Peyer's patch (tissue), 4 donors: ENCODE measurements at regions not wholly inside any gene's neighbourhood (a gene's known extent, or its start where the extent isn't known, plus 50 kb on each side); places are given as distances from the start of the nearest gene placed in this dataset.

Experiments used
- CTCF ChIP-seq, 6 experiments: fragments of 450-650 bp in 4 of 6; fragments of 200-600 bp in 2 of 6; sonication (generic) in 1 of 6; IDR thresholded peaks; one replicate each; pipeline ENCODE4 v1.5.1; 2017 to 2019; ENCODE audit warnings: antibody characterized with exemption in 6 of 6, mild to moderate bottlenecking in 3 of 6, moderate library complexity in 1 of 6
- POLR2A ChIP-seq, 2 donors: fragments of 450-650 bp; IDR thresholded peaks; one replicate each; pipeline ENCODE4 v1.5.1; 2017; ENCODE audit warnings: antibody characterized with exemption in 2 of 2, mild to moderate bottlenecking in 2 of 2, moderate library complexity in 2 of 2

- TF ChIP-seq POLR2A (IDR thresholded peaks at IDR 0.05) (no peak), CTCF (IDR thresholded peaks at IDR 0.05) (no peak)
Observed at GRCh38 chr1:5423109-5423508, 569.1 kb downstream of the NPHP4 start.
